ENCODE measurements at regions not wholly inside any gene's neighbourhood (a gene's known extent, or its start where the extent isn't known, plus 50 kb on each side); places are given as distances from the start of the nearest gene placed in this dataset.

- TF ChIP-seq CTCF (optimal IDR thresholded peaks at IDR 0.05 in 1 of 3, IDR thresholded peaks at IDR 0.05 in 1 of 3, conservative IDR thresholded peaks at IDR 0.05 in 1 of 3; ENCODE audit: extremely low read depth in 1 of 3, insufficient read depth in 2 of 3, low read length in 3 of 3) = no peak
- TF ChIP-seq EZH2 (IDR thresholded peaks at IDR 0.05; ENCODE audit: low read length) = no peak
Measured at GRCh38 chr4:12126474-12126873, 697.8 kb upstream of the HS3ST1 start.

All from keratinocyte (primary cell).